Occipital lobe (tissue), 1 donor: ENCODE measurements at regions not wholly inside any gene's neighbourhood (a gene's known extent, or its start where the extent isn't known, plus 50 kb on each side); places are given as distances from the start of the nearest gene placed in this dataset.
"Not testable (repeated sequence)": the region's sequence is repeated elsewhere in the genome, so short reads cannot be mapped to it uniquely, and the experiment has no call there.

Source experiments
- DNase-seq: peaks from one replicate; lab custom pipeline; 2025; lab: John Stamatoyannopoulos, UW

DNA sequence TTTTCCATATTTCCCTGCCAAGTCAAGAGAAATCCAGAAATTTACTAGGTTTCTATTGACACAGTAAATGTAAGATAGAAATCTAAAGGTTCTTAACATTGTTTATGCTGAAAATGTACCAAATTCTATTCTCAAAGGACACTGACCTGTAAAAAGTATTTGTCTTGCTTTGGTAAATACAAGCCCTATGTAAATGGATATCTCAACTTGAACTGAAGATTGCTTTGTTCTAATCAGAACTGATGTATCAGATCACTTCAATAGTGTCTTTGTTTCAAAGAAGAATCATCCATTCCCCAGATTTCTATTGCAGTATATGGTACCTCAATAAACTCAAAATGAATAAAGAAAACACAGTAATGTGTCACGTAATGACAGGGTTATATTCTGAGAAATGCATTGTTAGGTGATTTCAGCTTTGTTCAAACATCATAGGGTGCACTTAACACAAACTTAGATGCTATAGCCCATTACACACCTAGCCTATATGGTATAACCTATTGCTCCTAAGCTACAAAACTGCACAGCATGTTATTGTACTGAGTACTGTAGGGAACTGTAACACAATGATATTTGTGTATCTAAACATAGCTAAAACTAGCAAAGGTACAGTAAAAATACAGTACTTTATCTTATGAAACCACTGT lies 143.5 kb upstream of the NECTIN3 start:
- no peak for DNase-seq

DNA sequence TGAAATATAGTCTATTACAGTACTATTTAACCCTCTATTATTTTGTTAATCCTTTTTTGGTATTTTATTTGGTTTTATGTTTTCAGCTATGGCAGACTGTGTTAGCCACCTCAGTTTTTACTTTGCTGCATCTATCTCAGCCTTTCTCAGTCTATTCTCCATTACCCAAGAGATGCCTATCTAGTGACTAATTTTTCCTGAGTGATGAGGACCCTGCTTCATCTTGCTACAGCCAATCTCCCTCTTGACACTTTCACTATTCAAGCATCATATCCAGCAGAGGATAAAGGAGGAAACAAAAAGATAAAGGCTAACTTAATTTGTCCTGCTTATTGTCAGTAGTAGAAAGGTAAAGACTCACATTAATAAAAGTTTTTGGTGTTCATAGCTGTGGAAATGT lies 141.8 kb upstream of the NECTIN3 start:
- no peak for DNase-seq

DNA sequence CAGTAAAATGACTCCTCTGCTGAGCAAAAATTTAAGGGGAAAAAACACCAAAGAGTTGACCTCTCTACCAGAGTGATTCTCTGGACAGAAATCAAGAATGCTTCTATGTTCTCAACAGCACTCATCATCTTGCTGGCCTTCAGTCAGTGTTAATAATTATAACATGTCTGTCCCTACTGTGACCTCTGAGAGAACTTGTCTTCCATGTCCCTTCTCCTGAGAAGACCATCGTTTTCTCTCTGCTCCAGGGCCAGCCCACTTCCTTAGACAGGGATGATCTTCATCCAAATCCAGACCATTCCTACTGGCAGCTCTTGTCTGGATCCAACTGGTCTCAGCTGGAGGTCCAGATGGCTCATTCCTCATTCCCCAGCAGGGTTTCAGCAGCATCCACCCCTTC lies 139.0 kb upstream of the NECTIN3 start:
- no peak for DNase-seq

DNA sequence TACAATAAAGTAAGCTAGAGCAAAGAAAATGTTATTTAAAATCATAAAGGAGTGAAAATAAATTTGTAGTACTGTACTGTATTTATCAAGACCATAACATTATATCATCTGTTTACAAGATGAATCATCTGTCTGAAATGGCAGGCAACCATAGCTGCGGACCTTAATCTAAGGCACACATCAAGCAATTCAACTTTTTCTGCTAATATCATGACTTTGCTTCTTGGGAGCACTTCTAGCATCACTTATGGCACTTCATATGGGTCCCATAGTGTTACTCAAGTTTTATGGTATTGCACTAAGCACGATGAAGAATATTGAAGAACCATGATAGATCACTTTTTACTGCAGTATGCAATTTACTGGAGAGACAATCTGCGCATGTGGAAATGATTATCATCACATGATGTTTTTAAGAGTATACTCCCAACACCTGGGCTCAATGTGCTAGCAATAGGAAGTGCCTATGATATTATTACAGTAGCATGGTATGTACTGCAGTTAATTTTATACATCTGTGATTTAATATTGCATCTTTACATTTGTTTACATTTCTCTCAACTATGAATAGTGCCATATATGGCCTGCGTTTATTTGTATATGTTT lies 137.7 kb upstream of the NECTIN3 start:
- no peak for DNase-seq

DNA sequence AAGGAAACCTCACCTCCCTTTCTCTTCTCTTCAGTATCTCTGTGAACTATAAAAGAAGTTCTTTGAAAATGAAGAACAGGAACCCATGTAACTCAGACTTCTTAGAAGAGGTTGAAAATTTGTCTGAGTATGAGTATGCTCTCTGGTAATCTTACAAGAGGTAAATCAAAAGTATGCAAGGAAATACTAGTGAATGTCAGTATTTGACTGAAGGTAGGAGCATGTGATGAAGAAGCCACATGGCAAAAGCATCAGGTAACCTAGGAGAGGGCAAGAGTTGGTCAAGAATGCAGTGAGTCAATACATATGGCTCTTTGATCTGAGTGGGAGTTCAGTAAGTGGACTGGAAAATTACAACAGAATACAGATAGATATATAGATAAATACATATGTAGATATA lies 133.0 kb upstream of the NECTIN3 start:
- DNase-seq, result no peak

DNA sequence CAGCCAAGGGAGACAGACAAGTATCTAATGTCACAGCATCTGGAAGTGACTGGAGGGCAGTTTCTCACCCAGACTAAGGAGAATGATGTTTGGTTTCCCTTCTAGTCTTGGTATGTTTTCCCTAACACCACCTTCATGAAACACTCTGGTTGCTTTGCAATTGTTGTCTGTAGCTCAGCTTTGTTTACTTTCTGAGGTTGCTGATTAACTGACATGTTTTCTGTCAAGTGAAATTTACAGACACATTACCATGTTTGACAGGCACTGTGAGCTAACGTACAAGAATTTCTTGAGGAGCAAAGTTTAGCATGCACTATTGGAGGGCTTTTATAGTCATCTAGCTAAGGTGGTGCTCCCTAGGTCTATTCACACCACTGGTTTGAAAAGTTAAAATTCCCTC lies 131.6 kb upstream of the NECTIN3 start:
- DNase-seq, result no peak

DNA sequence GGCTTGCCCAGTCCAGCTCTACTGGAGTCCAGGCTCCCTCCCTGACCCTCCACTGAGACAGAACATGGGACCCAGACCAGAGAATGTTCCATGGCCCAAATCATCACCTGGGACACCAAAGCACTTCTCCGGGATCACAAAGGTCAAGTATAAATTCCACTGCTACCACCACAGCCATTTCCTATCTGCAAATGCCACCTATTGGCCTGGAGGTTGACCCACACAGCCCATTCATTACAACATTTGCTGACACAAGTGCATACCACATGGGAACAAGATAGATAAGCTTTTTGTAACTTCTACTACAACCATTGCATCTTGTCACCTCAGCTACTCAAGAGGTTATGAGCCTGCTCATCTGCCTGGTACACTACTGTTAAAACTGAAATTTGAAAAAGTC lies 126.8 kb upstream of the NECTIN3 start:
- DNase-seq, result no peak

DNA sequence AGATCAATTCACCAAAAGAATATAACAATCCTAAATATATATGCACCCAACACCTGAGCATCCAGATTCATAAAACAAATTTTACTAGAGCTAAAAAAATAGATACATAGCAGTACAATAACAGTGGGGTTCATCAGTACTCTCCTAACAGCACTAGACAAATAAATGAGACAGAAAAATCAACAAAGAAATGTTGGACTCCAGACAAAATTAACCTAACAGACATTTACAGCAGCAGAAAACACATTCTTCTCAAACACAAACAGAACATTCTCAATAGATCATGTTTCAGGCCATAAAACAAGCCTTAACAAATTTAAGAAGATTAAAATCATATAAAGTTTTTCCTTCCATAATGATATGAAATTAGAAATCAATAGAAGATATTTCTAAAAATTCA lies 124.8 kb upstream of the NECTIN3 start:
- no peak for DNase-seq

DNA sequence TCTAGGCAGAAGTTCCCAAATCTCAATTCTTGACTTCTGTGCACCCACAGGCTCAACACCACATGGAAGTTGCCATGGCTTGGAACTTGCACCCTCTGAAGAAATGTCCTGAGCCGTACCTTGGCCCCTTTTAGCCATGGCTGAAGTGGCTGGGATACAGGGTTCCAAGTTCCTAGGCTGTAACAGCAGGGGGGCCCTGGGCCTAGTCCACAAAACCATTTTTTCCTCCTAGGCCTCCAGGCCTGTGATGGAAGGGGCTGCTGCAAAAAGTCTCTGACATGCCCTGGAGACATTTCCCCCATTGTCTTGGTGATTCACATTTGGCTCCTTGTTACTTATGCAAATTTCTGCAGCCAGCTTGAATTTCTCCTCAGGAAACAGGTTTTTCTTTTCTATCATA lies 122.4 kb upstream of the NECTIN3 start:
- not testable (repeated sequence) for DNase-seq

DNA sequence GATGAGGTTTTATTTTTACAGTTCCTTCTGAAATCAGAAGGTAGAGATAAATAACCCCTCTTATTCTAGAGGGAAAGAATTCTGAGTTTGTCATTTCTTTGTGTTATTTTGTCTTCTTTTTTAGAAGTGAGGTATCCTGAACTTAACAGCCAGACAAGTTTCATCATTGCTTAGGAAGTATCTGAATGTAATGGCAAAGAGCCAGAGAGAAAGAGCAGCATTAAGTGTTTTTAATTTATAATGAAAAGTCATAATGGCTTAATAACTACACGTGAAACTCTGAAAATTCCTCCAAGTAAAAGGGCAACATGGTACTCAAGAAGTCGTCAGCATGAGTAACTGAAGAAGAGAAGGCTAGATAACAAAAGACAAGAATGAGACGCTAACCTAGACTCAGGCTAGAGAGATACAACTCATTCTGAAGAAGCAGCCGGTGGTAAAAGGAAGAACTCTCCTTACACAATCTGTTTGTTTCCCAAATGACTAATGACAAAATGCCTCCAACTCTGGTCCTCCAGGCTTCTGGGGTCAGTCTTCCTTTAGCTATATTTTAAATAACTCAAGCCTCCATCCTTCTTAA lies 116.2 kb upstream of the NECTIN3 start:
- no peak for DNase-seq

DNA sequence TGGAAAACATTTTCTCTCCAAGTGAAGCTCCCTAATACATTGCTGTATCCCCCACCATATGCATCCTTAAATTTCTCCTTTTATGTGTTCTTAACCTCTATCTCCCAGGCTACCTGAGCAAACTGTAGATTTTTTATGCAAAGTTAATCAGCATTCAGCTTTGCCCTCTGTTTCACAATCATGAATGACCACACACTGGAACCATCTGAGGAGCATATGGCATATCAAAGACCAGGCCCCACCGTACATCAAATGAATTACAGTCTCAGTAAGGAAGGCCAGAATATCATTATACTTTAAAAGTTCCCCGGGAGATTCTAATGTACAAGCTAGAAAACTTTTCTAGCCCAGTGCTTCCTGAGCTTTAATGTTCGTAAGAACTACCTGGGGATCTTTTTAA lies 115.5 kb upstream of the NECTIN3 start:
- no peak for DNase-seq

DNA sequence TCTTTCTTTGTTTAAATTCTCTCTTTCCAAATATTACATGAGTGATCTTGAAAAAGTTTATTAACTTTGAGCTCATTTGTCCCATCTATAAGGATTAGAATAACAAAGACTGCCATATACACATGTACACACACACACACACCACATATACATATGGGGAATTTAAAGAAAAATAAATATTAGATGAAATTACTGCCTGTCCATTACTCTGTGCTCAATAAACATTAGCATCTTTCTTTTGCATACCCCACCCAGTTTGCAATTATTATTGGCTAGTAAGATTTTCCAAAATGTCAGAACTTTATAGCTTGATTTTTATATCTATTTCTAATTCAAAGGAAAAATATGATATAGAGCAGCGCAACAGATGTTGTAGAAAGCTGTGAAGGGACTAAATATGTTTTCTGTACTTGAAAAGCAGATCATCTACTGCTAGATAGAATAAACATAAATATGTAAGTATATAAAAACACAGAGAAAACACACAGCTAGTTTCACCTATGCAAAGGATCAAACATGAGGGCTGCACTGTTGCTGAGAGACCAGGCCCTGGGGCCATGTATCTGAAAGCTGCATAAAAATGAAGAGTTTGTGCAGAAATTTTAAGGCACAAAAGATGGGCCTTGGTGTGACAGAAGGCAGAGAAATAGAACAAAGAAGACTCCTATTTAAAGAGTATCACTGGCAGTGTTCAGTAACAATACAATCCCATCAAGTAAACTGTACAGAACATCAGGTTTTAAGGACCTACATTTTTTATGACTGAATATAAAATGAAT lies 114.2 kb upstream of the NECTIN3 start:
- no peak for DNase-seq

DNA sequence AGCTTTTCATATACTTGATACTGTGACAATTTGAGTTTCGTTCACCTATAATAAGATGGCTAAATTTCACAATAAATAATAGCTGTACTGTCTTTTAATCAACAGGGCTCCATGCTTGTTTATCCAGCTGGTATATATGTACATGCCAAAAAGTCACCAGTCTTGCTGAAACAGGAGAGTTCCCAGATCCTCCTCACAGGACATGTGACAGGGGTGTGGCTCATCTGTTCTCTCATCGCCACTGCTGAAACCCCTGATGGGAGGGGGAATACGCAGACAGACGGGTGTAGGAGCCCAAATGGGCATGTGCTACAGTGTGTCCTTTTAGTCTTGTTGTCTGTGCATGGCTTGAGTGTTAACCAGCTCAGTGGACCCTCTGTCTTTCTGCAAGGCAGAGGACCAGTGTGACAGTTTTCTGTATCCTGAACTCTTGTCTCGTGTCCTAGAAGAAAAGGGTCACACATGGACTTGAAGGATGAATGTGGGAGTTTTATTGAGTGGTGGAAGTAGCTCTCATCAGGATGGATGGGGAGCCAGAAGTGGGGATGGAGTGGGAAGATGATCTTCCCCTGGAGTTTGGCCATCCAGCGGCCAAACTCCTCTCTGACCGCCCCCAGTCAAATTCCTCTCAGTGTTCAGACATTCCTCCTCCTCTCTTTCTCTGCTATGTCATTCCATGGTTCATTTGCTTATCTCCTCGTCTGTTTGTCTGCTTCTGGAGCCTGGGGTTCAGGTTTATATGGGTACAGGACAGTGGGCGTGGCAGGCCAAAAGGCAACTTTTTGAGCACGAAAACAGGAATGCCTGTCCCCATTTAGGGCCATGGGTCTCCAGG lies 113.1 kb upstream of the NECTIN3 start:
- DNase-seq, result no peak

DNA sequence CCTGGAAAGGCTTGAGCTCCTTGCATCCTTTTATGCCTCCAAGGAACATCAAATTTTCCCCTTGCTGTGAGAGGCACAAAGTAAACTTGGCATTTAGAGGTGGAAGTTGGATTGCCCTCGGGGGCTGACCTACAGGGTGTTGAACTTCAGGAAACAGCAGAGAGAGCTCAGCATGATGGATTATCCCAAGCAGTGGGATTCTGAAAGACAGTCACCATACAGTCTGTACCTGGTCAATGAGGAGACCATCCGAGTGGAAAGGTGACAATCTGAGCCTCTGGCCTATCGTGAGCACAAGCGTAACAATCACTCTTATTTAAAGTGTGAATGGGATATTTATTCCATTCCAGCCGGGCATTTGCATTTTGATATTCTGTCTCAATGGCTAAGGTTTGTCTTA lies 105.6 kb upstream of the NECTIN3 start:
- DNase-seq, result no peak

DNA sequence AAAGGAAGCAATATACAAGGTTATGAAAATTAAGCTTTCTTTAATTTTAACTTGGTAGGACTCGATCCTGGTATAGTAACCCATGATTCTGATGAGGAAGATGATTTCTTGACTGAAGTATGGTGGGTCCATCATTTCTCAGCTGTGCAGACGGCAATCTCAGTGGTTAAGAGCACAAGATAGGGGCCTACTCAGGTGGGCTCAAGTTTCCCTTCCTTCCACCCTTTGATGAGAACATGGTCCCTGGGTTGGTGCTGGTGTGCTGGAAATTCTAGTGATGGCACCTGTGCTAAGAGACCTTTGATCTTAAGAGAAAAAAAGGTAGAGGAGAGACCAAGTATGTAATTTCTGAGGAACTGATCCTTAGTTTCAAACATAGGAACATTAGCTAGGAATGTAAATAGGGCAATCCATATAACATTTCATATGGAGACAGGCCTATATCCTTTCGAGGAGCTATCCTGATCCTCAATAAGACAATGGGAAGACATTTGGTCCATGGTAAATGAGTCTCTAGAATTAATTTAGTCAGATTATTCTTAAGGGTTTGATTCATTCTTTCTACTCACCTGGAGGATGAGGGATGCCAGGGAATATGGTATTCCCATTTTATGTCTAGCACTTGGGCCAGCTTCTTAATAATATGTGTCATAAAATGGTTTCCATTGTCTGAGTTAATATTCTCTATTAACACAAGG lies 104.5 kb upstream of the NECTIN3 start:
- DNase-seq, result no peak

DNA sequence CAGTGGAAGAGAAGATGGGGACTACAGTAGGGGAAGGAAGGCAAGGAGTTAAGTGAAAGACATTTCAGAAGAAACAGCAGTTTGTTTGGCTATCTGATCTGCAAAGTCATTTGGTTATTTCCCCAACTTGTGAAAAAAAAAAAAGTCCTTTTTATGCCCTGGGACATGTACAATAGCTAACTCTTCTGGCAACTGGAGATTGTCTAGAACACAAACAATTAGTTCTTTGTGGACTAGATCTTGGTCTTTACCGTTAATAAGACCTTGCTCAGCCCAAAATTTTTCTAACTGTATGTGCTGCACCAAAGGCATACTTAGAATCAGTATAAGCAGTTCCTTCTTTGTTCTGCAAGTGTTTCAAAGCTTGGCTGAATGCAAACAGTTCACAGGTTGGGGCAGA lies 103.5 kb upstream of the NECTIN3 start:
- DNase-seq, result no peak

DNA sequence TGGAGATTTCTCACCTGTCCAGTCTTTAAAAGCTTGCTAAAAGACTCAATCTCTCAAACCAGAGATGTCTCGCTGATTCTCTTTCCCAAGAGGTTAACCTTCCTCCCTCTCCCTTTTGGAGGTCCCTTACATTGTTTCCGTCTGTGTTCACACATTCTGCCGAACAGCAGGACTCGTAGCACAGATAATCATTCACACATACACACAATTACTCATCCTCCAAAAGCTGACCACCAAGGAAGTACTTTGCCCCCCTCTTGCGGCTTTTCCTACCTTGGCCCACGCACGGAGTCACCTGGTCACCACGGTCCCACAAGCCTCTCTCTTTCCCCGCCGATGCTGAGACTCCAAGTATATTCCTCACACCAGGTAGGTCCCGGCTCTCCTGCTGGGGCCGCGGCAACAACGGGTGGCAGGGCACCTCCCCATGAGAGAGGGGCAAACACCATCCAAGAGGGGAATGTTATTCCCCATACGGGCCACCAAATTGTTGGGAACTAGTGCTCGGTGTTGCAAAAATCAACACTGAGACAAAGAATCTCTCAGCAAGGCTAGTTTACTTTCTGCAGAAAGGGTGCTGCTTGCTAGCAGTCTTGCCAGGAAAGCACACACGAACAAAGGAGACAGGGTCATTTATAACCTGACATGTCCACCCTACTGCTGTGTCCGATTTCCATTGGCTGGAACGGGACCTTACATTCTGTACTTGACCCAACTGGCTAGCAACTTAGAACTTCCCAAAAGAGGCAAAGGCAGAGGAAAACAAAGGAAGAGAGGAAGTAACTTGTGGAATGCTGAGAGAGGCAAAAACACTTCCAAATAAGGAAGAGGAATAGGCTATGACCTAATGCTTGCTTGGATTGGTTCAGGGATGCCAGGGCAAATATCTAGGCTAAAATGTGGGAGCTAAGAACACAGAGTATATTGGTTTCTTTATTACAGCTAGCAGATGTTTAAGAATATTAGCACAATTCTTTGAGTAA lies 102.1 kb upstream of the NECTIN3 start:
- no peak for DNase-seq

DNA sequence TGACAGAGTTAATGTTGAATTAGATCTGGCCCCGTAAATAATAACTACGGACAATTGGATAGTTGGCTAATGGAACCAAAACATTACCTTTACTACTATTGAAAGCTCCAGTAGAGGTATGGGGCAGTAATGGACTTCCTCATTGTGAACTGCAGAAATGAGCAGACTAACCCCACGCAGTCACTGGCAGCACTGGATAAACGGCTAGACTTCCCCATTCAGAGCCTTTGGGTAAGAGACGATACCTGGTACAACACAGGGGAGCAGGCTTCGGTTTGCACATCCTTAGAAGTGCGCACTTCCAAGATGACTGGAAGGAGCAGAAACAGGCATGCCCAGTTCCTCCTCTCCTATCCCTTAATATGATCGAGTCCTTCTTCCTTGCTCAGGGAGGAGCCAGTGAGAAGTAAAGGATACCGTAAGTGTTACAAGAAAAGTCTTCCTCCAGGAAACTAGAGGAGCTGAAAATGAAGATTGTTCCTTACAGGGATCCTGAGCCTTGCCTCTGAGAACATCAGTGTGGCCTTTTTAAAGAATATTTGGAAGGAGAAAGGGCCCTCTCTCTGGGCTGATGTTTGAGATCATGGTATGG lies 100.5 kb upstream of the NECTIN3 start:
- no peak for DNase-seq

DNA sequence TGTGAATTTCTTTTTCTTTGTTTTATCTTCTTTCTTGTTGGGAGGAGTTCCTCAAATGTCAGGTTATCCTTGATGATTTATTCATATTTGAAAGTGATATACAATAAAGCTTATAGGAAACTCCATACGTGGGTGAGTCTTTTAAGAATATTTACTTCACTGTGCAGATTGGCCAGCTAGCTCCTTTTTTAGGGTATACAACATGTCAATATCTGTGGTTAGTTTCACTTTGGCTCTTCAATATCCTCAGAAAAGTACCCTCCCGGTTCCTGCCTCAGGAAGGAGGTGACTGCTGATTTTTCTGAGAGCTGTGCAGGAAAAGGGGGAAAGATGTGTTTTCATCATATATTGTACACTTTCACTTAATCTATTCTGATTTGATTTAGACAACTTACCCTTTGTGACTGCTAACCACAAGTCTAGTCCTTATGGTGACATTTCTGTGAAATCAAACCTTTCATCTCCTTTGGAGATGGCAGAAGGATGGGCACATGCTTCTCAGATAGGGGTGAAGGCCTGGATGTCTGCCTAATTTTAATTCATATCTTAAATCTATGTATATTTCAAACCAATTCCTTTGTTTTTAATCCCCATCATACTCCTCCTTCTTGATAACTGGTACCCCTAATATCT lies 98.2 kb upstream of the NECTIN3 start:
- DNase-seq, result no peak
